Transverse colon (tissue), 4 donors: ENCODE measurements at regions not wholly inside any gene's neighbourhood (a gene's known extent, or its start where the extent isn't known, plus 50 kb on each side); places are given as distances from the start of the nearest gene placed in this dataset.

Experiments used
- EP300 ChIP-seq: sonication (generic); formaldehyde crosslinking; IDR thresholded peaks from one replicate; pipeline ENCODE4 v1.6.1; 2017; ENCODE audit warnings: antibody characterized with exemption, low read depth
- POLR2A ChIP-seq: fragments of 450-650 bp; IDR thresholded peaks from one replicate; pipeline ENCODE4 v1.6.1; 2016; ENCODE audit warnings: antibody characterized with exemption, mild to moderate bottlenecking, moderate library complexity
- POLR2AphosphoS5 ChIP-seq, 3 donors: sonication (generic); formaldehyde crosslinking; IDR thresholded peaks; one replicate each; pipeline ENCODE4 v1.6.1; 2016; ENCODE audit warnings: antibody characterized with exemption in 3 of 3
- TF ChIP-seq, protein P1 (sequence below), 5 experiments: fragments of 200-600 bp in 3 of 5; fragments of 450-650 bp in 2 of 5; sonication (generic) in 3 of 5; IDR thresholded peaks; 1 replicate in 2 of 5; 2 replicates in 3 of 5; pipeline ENCODE4 v1.5.1; 2016 to 2017; ENCODE audit warnings: antibody characterized with exemption in 5 of 5, inconsistent platforms in 3 of 5, mild to moderate bottlenecking in 2 of 5, moderate library complexity in 1 of 5

DNA sequence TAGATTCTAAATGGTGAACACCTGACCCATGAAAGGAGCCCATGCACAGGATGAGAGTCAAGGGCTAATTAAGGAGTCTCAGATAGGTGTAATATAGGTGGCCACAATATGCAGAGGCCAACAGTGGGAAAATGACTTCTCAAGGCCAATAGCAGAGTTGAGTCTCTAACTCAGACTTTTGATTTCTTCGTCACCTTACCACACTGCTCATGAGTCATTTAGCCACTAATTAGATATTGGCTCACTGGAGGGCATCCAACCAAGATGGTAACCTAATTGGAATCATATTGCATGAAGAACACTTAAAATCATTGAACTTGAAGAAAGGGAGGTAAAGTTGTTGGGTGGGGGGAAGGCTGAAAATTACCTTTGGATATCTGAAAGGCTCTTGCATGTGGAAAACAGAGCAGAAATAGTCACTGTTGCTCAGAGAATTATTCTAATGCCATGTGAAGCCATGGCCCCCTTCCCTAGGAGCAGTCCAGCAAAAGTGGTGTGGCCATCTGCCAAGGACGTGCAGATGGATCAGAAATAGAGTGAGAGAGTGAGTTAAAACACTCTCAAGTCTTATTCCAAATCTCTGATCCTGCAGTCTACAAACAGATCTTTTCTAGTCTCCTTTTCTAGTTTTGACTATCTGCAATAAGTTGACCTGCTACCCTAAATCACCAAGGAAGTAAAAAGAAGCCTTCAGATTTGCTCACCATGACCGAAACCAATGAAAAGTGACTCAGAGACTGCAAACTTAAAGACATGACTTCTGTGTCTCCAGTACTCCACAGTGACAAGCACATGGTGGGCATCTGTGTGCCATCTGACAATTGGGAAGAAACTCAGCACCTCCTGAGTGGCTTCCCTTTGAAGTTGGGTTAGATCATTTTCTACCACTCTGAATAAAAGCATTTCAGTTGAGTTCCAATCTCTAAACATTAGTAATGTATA is 93.9 kb upstream of the C1QTNF7 start:
- TF ChIP-seq, protein P1, sequence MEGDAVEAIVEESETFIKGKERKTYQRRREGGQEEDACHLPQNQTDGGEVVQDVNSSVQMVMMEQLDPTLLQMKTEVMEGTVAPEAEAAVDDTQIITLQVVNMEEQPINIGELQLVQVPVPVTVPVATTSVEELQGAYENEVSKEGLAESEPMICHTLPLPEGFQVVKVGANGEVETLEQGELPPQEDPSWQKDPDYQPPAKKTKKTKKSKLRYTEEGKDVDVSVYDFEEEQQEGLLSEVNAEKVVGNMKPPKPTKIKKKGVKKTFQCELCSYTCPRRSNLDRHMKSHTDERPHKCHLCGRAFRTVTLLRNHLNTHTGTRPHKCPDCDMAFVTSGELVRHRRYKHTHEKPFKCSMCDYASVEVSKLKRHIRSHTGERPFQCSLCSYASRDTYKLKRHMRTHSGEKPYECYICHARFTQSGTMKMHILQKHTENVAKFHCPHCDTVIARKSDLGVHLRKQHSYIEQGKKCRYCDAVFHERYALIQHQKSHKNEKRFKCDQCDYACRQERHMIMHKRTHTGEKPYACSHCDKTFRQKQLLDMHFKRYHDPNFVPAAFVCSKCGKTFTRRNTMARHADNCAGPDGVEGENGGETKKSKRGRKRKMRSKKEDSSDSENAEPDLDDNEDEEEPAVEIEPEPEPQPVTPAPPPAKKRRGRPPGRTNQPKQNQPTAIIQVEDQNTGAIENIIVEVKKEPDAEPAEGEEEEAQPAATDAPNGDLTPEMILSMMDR (IDR thresholded peaks at IDR 0.05): no peak
- no peak for TF ChIP-seq POLR2A
- no peak for TF ChIP-seq EP300
- no peak for TF ChIP-seq POLR2AphosphoS5 (IDR thresholded peaks at IDR 0.05)
